ENCODE measurements at regions not wholly inside any gene's neighbourhood (a gene's known extent, or its start where the extent isn't known, plus 50 kb on each side); places are given as distances from the start of the nearest gene placed in this dataset.

DNA sequence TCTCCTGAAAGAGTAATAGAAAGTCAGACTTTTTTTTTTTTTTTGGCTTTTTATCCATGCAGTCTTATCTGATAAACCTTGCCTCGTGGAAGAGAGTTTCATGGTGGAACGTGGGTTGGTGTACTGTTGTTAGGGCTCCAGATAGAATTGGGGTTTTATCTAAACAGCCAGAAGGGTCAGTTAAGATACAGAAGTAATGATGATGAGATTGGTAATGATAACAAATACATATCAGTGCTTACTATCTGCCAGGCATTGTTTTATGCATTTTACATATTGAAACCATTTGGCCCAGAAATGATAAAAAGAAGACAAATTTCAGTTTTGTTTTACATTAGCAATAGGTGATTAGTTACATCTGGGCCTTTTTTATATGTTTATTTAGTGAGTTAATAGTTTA, 372.8 kb upstream of the PRICKLE1 start:
- DNase-seq (ENCODE audit: low spot score), result no peak

GRCh38 chr12:42961395-42961794, 371.8 kb upstream of the PRICKLE1 start:
- peak; percentile 49 for DNase-seq (ENCODE audit: low spot score)

DNA sequence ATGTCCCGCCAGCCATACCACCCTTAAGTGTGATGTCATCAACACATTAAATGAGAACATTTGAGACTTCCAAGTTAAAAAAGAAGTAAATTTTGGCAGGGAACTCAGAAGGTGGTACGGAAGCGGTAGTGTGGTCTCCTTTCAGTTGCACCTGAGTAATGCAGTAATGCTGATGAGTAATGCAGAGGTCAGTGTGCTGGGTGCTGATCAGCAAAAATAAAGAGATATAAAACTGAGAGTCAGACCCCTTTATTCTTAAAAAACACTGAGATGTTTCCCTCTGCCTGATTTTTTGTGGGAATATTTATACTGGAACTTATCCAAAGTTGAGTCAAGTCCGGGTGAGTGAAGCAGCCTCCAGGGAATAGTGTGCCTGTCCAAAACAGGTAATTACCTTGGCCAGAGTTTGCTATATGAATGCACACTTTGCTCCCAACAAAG, 370.6 kb upstream of the PRICKLE1 start:
- no peak for DNase-seq (ENCODE audit: low spot score)

DNA sequence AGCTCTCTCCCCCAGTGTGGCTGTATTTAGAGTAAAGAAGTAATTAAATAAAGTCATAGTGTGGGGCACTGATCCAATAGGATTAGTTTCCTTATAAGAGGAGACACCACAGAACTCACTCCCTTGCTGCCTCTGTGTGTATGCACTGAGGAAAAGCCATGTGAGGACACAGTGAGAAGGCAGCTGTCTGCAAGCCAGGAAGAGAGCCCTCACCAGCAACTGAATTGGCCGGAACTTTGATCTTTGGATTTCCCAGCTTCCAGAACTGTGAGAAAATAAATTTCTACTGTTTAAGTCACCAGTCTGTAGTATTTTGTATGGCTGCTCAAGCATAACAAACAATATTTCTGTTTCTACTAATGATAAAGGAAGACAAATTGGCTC, 368.7 kb upstream of the PRICKLE1 start:
- no peak for DNase-seq (ENCODE audit: low spot score)

DNA sequence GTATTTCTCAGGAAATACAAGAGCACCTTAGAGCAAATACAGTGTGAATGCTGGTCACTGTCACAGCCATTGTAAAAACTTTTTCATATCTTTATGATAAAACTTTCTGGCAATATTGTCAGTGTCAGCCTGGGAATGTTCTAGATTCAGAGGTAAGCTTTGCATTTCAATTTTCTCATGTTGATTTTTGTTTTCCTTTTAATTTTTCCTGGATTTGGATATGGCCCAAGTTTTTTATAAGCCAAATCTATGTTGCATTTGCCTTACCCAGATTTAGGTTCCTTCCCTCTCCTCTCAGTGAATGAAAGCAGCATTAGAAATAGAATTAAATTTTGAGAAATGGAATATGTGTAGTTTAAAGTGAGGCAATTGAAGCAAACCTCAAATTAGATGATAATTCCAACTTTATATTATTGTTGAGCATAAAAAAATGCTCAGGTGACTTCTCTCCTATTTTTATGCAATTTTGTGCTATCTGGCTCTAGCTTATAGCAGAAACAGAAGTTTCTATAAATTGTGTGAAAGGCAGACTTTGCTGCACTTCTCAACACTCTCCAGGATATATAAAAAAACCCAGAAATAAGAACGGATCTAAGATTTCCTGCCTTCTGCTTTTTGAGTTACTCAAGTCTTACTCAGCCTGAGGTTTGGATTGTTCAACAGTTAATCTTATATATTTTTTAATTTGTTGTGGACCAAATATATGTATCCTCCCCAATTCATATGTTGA, 368.2 kb upstream of the PRICKLE1 start:
- DNase-seq (ENCODE audit: low spot score), result no peak

DNA sequence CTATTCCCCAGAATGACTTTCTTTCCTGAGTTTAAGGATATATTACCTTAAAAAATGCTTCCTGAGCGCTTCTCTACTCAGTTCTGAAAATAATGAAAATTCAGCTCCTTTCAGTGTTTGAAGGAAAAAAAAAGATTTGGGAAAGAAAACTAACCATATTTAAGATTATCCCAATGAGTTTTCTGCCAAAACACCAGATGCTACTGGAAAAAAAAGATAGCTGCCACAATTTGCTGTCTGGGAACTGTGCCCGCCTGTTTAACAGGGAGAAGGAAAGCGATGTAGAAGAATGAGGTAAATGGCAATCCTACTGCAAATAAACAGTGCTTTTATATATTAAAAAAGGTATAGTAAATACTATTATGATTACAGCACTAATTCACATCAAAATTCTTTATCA, 367.6 kb upstream of the PRICKLE1 start:
- no peak for DNase-seq (ENCODE audit: low spot score)

- no peak for DNase-seq (ENCODE audit: low spot score)
Measured at GRCh38 chr12:42953021-42953420, 363.5 kb upstream of the PRICKLE1 start.

DNA sequence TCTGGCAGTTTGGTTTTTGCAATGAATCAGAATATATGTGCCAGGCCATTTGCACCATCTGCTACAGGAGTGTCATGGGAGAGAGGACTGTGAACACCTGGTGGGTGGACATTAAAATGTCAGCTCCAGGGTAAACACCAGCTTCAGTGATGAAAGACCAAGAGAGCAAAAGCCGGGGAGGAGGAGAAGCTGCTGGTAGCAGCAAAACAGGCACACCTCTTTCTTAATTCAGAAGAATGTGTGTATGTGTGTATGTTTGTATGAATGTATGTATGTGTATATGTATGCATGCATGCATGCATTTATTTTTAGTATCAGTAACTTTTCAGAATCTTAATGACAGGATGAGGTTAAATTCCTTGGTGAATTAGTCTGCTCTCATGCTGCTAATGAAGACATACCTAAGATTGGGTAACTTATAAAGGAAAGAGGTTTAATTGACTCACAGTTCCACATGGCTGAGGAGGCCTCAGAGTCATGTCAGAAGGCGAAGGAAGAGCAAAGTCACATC, 357.4 kb upstream of the PRICKLE1 start:
- DNase-seq (ENCODE audit: low spot score), result no peak

- no peak for DNase-seq (ENCODE audit: low spot score)
Measured at GRCh38 chr12:42945927-42946326, 356.4 kb upstream of the PRICKLE1 start.

DNA sequence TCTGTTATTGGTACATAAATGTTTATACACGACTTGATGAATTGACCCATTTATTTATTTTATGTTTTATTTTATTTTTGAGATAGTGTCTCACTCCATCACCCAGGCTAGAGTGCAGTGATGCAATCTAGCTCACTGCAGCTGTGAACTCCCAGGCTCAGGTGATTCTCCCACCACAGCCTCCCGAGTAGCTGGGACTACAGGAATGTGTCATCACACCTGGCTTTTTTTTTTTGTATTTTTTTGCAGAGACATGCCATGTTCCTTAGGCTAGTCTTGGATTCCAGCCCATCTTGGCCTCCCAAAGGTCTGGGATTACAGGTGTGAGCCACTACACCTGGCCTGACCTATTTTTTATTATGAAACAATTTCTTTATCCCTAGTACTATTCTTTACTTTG, 355.0 kb upstream of the PRICKLE1 start:
- DNase-seq (ENCODE audit: low spot score), result no peak

- DNase-seq (ENCODE audit: low spot score), result no peak
Measured at GRCh38 chr12:42936991-42937390, 347.4 kb upstream of the PRICKLE1 start.

GRCh38 chr12:42936260-42936659, 346.7 kb upstream of the PRICKLE1 start:
- no peak for DNase-seq (ENCODE audit: low spot score)

DNA sequence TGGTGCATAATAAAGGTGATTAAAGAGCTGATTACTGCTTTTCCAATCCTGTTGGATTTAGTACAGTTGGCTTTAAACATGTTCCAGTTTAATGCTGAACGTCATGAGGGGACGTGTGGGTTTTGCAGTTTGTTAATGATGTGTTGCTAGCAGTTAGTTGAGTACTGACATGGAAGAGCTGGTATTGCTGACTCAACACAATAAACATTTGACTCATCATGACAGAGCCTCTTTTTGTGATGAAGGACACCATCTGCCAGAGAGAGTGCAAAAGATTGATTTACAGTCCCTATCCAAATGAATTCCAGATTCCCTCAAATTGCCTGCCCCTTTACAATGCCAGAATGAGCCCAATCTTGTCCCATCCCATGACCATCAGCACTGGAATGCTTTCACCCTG, 346.2 kb upstream of the PRICKLE1 start:
- DNase-seq (ENCODE audit: low spot score), result peak; percentile 15

- DNase-seq (ENCODE audit: low spot score), result no peak
Measured at GRCh38 chr12:42935090-42935489, 345.5 kb upstream of the PRICKLE1 start.

DNA sequence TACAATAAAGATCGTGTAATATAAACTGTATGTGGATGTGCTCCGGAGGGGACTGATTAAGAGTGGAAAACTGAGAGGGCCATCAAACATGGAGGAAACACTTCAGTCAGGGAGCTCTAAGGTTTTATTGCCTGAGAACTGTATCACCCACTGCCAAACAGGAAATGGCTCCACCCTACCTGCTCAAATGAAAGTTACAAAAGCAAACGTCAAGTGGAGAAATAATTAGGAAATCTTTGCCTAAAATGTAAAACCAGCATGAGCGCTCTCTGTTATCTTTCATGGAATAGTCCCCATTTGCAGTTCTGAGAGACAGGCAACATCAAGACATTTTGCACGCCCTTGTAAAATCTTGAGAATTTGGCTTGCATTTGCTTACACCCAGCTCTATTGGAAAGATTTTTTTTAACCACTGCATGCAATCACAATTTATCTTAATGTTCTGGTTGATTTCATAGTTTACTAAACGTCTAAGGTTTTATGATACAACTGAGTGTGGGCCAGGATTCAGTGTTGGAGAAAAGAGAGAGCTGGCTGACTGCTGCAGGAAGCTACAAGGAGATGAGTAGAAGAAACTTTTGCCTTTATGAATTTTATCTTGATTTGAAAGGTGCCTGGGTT, 344.0 kb upstream of the PRICKLE1 start:
- no peak for DNase-seq (ENCODE audit: low spot score)

DNA sequence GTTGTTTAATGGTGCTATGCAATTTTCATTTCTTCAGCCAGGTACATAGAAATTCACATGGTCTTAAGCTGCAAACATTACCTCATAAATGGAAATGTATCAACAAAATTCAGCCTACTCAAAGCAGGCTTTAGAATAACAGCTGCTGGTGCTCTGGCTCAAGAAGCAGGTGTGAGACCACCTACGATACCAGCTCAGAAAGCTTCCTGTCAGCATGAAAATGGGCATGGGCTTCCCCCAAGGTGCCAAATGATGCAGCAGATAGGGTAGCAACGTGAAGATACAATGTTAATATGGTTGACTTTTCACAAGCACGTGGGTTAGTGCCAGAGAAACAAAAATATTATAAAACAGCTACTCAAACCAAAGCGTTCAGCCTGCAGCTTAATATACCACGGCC, 343.4 kb upstream of the PRICKLE1 start:
- DNase-seq (ENCODE audit: low spot score), result no peak

DNA sequence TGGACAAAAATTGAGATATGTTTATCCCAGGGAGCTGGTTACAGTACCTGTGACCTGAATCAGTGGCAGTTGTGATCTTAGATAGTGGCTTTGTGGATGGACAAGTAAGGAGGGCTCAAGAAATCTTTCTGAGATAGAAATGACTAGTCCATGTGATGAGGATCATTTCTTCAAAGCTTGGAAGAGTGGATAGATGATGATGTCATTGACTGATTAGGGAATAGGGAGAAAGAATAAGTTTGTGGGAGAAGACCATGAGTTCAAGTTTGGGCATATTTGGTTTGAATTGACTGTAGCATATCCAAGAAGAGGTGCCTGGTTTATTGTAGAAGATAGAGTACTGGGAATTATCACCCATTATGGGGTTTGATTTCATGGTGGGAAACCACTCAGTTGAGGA, 336.7 kb upstream of the PRICKLE1 start:
- DNase-seq (ENCODE audit: low spot score), result no peak

DNA sequence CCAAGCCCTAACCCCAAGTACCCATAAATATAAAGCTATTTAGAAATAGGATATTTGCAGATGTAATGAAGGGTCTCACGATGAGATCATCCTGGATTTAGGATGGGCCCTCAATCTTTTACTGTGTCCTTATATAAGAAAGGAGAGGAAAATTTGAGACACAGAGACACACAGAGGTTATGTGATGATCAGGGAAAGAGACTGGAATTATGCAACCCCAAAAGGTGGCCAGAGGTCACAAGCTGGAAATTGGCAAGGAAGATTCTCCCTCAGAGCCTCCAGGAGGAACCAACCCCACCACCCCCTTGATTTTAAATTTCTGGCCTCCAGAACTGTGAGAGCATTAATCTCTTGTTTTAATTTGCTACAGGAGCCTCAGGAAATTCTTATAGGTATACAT, 334.9 kb upstream of the PRICKLE1 start:
- DNase-seq (ENCODE audit: low spot score), result no peak

GRCh38 chr12:42923583-42923982, 334.0 kb upstream of the PRICKLE1 start:
- DNase-seq (ENCODE audit: low spot score), result no peak

- DNase-seq (ENCODE audit: low spot score), result no peak
Measured at GRCh38 chr12:42923156-42923555, 333.6 kb upstream of the PRICKLE1 start.

DNA sequence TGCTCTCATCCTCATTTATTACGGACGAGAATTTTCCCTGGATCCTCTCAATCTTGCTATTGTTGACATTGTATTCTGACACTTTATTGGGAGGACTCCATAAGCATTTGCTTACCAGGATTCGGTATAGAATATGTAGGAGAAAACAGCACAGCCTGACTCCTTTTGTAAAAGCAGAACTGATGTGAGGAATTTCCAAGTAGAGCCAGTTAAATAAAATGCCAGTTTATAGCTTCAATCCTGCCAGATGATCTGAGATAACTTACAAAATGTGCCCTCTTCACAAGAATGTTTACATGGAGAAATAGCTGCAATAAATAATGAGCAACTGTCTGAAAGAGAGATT, 332.9 kb upstream of the PRICKLE1 start:
- DNase-seq (ENCODE audit: low spot score), result no peak

- DNase-seq (ENCODE audit: low spot score), result peak; percentile 16
Measured at GRCh38 chr12:42921741-42922504, 332.4 kb upstream of the PRICKLE1 start.

GRCh38 chr12:42919691-42920090, 330.1 kb upstream of the PRICKLE1 start:
- DNase-seq (ENCODE audit: low spot score), result no peak
